Mucosa of gallbladder (tissue), 1 donor: ENCODE measurements at regions not wholly inside any gene's neighbourhood (a gene's known extent, or its start where the extent isn't known, plus 50 kb on each side); places are given as distances from the start of the nearest gene placed in this dataset.
"Not testable (repeated sequence)": the region's sequence is repeated elsewhere in the genome, so short reads cannot be mapped to it uniquely, and the experiment has no call there.

Experiments used
- DNase-seq: peaks from one replicate; pipeline ENCODE4 v3.0.0-alpha.2; 2020; ENCODE audit warnings: low spot score
- donor health status: DM: no; HTN: no; CAD: no.

GRCh38 chr2:194385376-194385775 lies 1271.7 kb upstream of the SLC39A10 start:
- no peak for DNase-seq

DNA sequence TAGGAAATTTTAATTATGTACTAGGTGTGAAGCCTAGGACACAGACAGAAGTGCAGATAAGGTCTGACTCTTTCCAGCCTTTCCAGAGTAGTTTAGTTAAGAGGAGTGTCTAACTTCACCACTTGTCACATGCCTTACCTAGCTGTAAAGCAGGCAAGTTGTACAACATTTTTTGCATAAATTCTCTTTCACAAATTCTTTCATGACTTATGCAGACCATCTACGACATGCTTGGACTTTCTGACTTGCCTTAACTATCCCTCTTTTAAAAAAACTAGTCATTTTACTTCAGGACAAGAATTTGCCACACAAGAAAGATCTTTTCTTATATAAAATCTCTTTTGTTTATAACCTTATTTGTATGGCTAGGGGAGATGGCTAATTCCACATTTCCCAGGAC lies 1273.6 kb upstream of the SLC39A10 start:
- DNase-seq: no peak

GRCh38 chr2:194382221-194382620 lies 1274.8 kb upstream of the SLC39A10 start:
- DNase-seq: no peak

GRCh38 chr2:194380011-194380410 lies 1277.0 kb upstream of the SLC39A10 start:
- no peak for DNase-seq

DNA sequence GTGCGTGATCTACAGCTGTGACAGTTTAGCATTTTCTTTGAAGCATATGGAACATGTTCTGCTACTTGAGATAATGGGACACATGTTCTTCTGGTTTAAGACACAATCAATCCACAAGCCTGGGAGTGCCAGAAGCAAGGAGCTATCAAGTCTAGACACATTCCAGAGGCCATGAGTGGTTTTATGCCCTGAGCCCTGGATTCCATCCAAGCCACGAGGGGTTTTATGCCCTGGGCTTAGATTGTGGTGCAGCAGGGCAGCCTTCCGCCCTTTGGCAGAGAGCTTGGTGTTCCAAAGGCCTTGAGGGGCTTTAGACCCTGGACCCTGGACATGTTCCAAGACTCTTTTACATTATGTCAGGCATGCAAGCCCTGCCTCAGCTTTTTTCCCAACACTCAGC lies 1289.6 kb upstream of the SLC39A10 start:
- DNase-seq: not testable (repeated sequence)

DNA sequence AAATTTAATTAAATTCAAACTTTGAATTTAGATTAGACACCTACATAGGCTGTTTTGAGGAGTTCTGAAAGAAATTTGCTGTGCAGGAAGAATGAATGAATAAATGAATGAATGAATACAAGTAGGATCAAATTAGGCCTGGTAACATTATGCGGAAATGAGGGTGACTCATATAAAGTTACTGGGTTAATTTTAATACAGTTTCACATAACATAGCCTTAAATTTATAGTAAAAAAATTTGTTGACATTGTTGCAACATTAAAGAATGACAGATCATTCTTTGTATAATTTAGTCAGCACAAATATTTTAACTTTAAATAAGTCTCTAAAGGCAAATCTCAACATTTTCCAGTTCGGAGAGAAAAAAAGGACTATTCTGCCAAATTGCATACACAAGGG lies 1293.1 kb upstream of the SLC39A10 start:
- no peak for DNase-seq

GRCh38 chr2:194363295-194363694 lies 1293.7 kb upstream of the SLC39A10 start:
- no peak for DNase-seq

DNA sequence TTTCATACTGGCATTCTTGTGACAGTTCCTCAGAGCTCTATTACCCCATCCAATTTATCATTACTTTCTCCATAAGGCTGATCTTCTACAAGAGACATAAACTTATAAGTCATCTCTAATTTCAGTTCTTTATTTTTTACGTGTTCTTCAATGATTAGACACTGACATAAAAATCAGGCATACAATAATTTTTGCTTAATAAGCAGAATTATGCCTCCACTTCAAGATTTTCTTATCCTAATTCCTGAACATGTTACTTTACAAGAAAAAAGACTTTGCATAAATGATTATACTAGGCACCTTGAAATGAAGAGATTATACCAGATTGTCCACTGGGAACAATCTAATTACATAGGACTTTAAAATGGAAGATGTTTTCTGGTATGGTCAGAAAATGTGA lies 1304.5 kb upstream of the SLC39A10 start:
- DNase-seq: no peak

GRCh38 chr2:194346193-194346592 lies 1310.8 kb upstream of the SLC39A10 start:
- no peak for DNase-seq

DNA sequence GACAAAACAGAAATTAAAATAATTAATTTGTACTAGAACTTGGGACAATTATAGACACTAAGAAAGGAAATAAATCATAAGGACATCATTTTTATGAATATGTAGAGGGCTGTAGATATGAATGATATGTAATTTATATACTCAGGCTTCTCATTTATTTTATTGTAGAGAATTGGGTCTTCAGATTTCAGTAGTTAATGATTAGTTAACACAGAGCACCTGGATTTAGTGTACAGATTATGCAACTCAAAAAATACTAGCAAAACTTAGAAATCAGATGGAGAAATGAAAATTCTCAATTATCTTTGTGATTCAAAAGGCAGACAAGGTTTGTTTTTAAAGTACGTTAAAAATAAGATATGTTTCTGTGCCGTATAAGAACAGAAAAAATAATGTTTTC lies 1311.7 kb upstream of the SLC39A10 start:
- no peak for DNase-seq

DNA sequence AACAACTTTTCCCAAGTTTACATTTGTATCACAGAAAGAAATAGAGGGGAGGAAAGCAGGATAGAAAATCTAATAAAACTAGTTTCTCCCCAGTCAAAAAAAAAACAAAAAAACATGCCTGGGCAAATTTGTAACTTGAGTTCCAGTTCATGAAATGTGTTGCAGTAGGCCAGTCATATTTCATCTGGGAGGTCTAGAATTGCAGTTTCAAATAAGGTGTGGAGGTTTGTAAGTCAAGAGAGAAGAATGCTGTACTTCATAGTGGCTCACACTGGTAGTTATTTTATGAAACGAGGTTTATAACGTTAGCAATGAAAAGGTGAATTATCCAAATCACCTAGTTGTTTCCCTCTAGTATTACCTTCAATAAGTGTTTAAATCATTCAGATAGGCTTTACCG lies 1313.9 kb upstream of the SLC39A10 start:
- DNase-seq: no peak

- no peak for DNase-seq
Observed at GRCh38 chr2:194332799-194333490, 1324.1 kb upstream of the SLC39A10 start.

DNA sequence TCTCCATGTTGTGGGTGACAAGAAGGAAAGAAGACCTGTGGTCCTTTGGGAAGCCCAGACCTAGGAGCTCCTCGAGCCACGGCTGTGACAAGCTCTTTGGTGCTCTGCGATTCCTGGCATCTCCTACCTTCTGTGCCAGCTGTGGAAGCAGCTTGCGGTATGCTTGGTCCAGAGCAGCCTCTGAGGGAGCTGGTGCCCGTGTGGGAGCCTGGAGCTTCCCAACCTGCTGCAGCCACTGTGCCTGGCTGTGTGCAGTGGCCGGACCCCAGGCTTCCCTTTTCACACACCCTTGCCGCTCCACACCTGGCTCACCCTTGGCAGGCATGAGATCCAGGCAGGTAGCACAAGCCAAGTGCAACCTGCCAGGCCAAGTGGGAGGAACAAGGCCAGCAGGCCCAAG lies 1328.6 kb upstream of the SLC39A10 start:
- DNase-seq: no peak

DNA sequence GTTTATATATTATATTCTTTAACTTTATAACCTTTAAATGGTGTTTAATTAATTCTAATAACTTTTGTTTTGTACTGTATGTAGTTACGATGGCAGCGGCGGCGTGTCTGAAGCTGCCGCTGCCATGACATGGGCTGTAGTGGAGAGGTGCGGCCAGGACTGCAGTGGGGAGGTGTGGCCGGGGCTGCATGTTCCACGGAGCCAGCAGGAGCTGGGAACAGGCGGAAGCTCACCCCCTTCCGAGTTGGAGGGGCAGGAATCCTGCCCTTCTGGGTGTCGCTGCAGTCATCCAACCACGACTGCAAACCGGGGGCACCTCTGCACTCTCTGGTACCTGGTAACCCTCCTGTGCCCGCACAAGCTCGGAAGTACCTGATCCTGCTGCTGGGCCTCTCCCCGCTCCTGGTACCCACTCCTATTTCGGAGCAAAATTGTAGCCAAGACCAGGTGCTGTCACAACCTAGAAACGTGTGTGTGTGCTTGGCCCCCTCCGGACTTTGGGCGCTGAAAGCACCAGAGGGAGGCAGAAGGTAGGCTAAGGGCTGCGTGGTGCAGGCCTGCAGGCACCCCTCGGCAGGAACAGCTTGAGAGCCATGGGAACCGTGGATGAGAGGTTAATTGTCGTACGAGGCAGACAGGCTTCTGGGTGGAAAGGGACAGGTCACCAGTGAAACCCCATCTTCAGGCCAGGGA lies 1329.7 kb upstream of the SLC39A10 start:
- no peak for DNase-seq

DNA sequence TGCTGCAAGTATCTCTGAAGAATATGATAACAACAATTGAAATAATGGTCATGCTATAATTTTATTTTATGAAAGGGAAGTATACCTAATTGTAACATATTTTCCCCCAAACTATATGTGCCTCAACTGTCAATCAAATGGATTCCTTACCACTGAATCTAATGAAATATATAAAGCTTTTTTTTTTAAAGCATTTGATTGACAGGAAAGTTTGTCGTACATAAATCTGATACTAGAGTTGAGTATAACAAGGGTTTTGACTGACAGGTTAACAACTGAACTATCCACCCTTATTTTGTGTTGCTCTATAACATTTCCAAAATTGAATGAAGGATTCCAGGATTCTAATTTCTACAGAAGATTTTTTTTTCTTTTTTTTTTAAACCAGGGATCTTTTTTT lies 1333.3 kb upstream of the SLC39A10 start:
- DNase-seq: no peak

- DNase-seq: no peak
Observed at GRCh38 chr2:194320520-194320919, 1336.5 kb upstream of the SLC39A10 start.

DNA sequence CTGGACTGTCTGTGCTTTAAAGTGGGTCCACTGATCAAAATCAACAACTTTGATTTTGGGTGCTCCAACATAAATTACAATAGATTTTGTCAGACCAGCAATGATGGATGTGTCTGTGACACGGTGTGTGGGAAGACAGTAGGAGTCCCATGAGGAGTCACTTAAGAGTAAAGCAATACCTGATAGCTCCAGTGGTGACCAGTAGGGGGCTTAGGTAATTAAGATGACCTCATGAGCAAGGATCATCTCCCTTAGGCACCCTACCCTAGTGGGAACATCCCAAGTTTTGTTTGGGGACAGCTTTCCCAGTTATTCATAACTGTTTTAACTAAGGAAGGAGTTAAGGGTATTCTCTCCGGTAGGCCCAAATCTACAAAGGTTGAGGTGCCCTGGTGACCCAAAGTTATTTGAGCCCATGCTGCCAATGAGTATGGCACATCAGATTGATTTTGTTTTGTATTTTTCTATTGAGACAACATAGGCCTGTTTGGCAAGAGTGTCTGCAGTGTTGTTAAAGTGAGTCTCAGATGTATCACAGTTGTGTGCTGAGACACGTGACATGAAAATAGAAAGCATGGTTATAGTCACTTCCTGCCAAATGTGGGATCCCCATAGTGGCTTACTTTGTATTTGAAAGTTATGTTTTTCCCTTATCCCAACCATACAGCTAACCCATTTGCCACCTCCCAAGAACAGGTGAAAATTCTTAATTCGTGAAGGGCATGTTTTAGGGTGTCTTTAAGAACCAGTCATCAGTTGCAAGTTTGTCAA lies 1337.6 kb upstream of the SLC39A10 start:
- no peak for DNase-seq

DNA sequence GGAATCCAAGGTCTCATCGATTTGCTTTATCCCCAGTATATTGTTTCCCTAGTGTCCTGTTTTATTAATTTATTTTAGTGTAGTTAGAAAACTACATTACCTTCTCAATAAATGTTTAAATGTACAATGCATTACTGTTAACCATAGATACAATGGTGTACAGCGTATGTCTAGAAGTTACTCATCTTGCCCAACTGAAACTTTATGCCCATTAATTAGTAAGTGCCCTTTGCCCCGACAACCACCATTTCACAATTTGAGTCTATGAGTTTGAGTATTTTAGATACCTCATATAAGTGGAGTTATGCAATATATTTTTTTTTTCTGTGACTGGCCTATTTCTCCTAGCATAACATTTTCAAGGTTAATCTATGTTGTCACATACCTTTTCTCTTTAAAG lies 1343.0 kb upstream of the SLC39A10 start:
- no peak for DNase-seq

- DNase-seq: no peak
Observed at GRCh38 chr2:194304191-194304590, 1352.8 kb upstream of the SLC39A10 start.

GRCh38 chr2:194301946-194302345 lies 1355.1 kb upstream of the SLC39A10 start:
- no peak for DNase-seq

GRCh38 chr2:194294156-194294555 lies 1362.9 kb upstream of the SLC39A10 start:
- no peak for DNase-seq

- DNase-seq: no peak
Observed at GRCh38 chr2:194291104-194291503, 1365.9 kb upstream of the SLC39A10 start.
